IPS DF 4.7 (cell line): ENCODE measurements at regions not wholly inside any gene's neighbourhood (a gene's known extent, or its start where the extent isn't known, plus 50 kb on each side); places are given as distances from the start of the nearest gene placed in this dataset.

Experiments used
- DNase-seq: peaks from one replicate; pipeline ENCODE4 v3.0.0-alpha.2; 2013; ENCODE audit warnings: low spot score; ENCODE audit errors: extremely low read depth

- no peak for DNase-seq
These were observed 72.3 kb upstream of the RAD23B start for GRCh38 chr9:107210775-107211174.

GRCh38 chr9:107211284-107211923 lies 71.7 kb upstream of the RAD23B start:
- no peak for DNase-seq

GRCh38 chr9:107212613-107213012 lies 70.5 kb upstream of the RAD23B start:
- DNase-seq = no peak

GRCh38 chr9:107213080-107213479 lies 70.0 kb upstream of the RAD23B start:
- DNase-seq = no peak

- no peak for DNase-seq
These were observed 69.5 kb upstream of the RAD23B start for GRCh38 chr9:107213561-107214028.

GRCh38 chr9:107214381-107214780 lies 68.7 kb upstream of the RAD23B start:
- no peak for DNase-seq

- no peak for DNase-seq
These were observed 68.2 kb upstream of the RAD23B start for GRCh38 chr9:107214915-107215314.

GRCh38 chr9:107215381-107215780 lies 67.7 kb upstream of the RAD23B start:
- no peak for DNase-seq

GRCh38 chr9:107216329-107216728 lies 66.8 kb upstream of the RAD23B start:
- DNase-seq = no peak

GRCh38 chr9:107218829-107219485 lies 64.1 kb upstream of the RAD23B start:
- no peak for DNase-seq

- DNase-seq = no peak
These were observed 63.5 kb upstream of the RAD23B start for GRCh38 chr9:107219486-107220077.

- DNase-seq = no peak
These were observed 61.8 kb upstream of the RAD23B start for GRCh38 chr9:107221321-107221720.

- DNase-seq = no peak
These were observed 61.0 kb upstream of the RAD23B start for GRCh38 chr9:107222020-107222522.

GRCh38 chr9:107223381-107223780 lies 59.7 kb upstream of the RAD23B start:
- no peak for DNase-seq

GRCh38 chr9:107224252-107224651 lies 58.8 kb upstream of the RAD23B start:
- DNase-seq = no peak

GRCh38 chr9:107226421-107226820 lies 56.7 kb upstream of the RAD23B start:
- no peak for DNase-seq

- DNase-seq = no peak
These were observed 55.3 kb upstream of the RAD23B start for GRCh38 chr9:107227774-107228173.

GRCh38 chr9:107228496-107229039 lies 54.5 kb upstream of the RAD23B start:
- no peak for DNase-seq

- no peak for DNase-seq
These were observed 53.8 kb upstream of the RAD23B start for GRCh38 chr9:107229241-107229741.
